CD4-positive, alpha-beta T cell treated with Interleukin-21 for 1 hour (primary cell): ENCODE measurements at regions not wholly inside any gene's neighbourhood (a gene's known extent, or its start where the extent isn't known, plus 50 kb on each side); places are given as distances from the start of the nearest gene placed in this dataset.
"Not testable (repeated sequence)": the region's sequence is repeated elsewhere in the genome, so short reads cannot be mapped to it uniquely, and the experiment has no call there.

Experiments
- DNase-seq: peaks from one replicate; pipeline ENCODE4 v3.0.0-alpha.2; 2020

DNA sequence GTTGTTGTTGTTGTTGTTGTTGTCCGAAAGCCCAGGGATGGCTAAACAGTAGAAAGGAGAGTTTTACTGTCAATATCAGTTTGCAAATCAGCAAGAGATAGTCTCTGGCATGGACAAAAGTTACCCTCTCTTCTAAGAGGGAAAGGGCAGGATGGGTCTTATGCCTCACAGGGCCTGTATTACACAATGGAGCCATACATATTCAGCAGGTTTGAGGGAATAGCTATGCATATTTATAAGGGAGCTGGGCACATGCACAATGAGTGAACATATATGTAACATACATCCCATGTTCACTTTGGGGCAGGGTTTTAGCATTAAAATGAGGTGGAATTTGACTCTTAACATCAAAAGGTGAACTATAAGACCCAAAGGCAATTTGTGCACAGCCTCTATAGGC, 84.4 kb upstream of the PGBD5 start:
- no peak for DNase-seq

DNA sequence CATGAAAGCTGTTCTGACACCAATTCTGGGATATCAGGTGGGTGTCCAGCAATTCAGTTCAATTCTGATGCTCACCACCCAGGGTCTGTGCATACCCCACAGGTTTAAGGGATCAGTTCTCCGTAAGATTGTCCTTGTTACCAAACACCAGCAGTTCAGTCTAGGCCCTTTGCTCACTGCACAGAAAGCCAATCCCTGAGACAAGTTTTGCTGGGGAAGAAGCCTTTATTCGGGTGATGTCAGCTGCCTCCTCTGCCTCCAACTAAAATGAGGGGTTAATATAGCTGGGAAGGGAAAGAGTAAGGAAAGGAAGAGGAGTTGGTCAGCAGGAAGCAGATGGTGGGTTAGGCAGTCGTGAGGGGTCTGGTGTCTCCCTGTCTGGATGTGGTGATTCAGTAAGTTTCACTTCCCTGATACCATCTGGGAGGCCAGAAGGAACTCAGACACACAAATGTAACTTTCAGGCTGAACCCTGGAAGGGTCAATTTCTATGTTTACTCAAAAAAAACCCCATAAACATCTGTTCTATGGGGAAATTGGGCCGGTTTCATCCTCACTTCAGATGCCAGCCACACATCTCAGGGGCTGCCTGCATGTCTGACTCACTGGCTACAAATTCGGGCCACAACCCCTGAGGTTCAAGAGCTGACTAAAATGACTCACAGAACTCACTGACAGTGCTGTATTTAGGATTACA, 83.3 kb upstream of the PGBD5 start:
- DNase-seq: no peak

DNA sequence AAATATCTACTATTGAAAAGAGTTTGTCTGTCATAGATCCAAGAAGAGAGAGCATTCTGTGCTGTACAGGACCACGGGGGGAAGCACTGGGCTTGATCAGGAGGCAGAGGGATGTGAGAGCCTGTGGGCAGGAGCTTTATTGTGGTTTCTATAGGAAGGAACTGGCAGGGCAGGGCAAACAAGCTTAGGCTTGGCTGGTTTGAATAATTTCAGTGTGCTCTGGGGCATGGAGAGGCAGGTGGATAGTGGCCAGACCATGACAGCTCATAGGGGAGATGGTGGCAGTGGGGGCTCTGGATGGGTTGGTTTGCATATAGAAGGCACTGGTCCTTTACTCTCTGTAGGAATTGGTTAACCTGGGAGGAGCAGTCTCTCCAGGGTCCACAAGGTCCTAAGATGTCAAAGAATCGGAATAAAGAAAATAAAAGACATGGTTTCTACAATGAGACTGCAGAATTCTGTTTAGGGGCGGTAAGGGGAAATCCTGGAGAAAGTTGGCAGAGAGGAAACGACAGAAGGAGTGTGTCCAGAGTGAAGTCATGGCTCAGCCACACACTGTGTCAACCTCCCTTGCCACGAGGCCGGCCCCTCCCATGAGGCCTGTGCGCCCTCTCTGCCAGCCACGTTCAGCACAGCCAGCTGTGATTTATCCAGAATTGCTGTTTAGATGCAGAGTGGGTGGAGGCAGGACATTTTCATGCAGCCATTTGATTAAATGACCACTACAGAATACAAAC, 81.7 kb upstream of the PGBD5 start:
- no peak for DNase-seq

DNA sequence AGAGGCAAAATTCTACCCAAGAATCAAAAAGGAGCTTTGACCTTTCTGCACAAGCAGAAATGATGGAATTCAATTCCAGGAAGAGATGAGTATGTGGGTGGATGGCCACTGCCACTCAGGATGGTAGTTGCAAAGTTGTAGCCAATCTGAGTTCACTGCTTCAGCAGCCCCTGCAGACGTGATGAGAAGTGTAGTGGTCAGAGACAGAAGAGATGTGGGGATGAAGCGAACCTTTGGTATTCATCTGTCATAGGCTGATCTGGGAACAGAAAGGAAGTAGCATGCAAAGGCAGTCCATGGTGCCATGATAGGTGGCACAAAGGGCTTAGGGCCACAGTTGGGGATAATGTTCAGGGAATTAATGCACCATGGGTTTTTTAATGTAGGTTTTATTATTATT, 81.1 kb upstream of the PGBD5 start:
- no peak for DNase-seq

DNA sequence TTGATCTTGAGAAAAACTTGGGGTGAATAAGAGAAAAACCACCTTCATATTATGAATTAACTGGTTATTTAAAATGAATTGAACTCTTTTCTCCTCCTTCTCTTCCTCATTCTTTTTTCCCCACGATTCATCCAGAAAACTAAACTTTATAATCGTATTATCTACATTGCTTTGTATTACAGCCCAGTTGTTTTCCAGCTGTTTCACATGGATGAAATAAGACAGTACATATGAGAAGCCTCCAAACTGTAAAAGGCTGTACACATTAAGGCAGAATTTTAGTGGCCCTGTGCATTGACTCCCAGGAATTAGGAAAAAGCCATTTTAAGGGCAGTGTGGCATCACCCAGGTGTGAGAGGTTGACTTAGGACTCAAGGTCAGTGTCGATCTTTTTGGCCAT, 80.3 kb upstream of the PGBD5 start:
- no peak for DNase-seq

DNA sequence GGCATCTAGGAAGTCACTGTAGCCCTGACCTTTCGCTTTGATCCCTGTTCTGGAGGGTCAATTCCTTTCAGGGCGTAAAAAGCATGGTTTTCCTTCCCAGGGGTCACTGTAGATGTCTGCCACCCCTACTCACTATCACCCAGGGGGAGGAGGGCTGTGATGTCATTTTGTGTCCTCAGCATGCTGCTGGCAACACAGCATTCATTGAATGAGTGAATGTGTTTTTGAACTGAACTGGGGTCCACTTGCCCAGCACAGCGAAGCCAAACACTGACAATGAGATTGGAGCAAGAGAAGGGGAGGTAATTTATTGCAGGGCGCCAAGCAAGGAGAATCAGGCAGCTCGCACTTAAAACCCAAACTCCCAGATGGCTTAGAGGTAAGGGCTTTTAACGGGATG, 78.2 kb upstream of the PGBD5 start:
- DNase-seq: no peak

DNA sequence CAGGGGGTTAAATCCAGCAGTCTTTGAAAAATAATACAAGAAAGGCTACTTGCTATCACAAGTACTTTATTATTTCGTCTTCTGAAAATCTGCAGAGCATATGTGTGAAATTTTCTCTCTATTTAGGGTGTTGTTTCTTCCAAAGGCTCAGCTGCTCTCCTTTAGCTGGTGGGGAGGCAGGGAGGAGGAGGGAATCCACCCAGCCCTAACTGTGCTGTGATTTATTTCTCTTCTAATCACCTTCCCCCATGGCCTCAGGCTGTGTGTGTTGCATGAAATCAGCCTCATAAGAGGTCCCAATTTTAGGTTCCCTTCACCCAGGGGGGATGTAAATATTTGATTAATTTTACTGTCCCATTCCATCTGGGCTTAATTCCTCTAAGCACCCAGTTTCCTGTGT, 77.6 kb upstream of the PGBD5 start:
- no peak for DNase-seq

DNA sequence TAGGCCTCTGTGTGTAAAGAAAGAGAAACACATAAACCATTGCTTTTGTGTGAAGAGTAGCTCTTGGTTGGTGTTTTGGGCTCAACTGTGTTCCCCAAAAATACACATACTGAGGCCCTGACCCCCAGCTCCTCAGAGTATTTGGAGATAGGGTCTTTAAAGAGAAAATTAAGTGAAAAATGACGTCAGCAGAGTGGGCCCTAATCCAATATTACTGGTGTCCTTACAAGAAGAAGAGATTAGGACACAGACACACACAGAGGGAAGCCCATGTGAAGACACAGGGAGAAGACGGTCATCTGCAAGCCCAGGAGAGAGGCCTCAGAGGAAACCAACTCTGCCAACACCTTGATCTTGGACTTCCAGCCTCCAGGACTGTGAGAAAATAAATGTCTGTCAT, 76.9 kb upstream of the PGBD5 start:
- DNase-seq: no peak

DNA sequence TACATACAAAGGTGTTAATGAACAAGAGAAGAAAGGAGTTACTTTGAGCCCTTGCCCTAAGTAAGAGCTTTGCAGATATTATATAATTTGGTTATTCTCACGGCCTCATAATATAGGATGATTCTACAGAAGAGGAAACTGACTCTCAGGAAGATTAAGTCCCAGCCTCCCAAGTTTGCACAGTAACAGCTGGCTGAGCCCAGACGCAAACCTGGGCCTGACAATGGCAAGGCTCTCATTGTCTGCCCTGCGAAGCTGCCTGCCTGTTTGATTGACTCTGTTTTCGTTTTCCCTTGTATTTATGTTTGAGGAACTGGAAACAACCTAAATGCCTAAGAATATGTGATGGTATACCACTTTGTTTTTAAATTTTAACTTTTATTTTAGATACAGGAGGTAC, 76.2 kb upstream of the PGBD5 start:
- no peak for DNase-seq

DNA sequence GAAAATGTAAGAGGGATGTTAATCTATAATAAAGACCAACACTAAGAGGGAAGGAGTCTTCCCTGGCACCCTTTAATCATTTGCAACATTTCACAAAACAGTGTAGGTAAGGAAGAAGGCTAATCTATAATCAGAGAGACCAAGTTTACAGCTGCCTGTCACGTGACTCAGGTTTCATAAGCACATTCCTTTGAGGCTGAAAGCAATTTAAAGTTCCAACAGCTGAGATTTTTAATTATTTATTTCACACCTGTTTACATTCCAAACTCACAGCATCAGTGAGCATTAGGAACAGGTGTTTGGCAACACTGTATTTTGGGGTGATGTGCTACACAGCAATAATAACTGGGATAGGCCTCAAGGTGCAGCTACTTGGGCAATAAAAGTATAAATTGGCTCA, 75.7 kb upstream of the PGBD5 start:
- no peak for DNase-seq

DNA sequence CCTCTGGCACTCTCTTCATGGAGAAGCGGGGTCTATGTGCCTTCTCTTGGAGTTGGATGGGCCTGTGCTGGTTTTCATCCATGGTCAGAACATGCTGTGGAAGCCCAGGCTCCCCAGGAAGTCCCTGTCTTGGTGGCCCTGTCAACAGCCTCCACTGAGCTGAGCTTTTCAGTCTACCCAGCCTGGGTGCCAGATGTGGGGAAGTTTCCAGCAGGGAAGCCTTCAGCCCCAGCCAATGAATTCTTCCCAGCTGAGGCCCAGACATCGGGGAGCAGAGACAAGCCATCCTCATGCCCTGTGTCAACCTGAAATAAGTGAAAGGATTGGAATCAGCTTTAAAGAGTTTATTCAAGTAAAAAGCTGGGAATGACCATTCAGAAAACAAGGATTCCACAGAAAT, 75.1 kb upstream of the PGBD5 start:
- DNase-seq: no peak

DNA sequence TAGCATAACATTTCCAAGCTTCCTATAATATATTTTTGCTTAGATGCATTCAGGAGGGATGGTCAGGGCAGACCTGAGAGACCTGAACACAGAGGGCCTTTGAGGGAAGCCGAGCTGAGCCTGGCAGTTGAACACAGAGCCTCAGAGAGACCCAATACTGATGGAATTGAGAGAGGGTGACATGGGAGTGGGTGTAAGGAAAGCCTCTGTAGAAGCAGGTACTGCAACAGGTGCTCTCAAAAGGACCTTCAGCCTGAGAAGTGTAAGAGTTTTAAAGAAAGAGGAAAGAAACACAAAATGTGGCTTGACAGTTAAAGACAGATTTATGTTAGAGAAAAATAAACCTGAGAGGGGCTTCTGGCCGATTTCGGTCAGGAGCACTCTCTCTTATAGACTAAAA, 73.9 kb upstream of the PGBD5 start:
- DNase-seq: no peak

DNA sequence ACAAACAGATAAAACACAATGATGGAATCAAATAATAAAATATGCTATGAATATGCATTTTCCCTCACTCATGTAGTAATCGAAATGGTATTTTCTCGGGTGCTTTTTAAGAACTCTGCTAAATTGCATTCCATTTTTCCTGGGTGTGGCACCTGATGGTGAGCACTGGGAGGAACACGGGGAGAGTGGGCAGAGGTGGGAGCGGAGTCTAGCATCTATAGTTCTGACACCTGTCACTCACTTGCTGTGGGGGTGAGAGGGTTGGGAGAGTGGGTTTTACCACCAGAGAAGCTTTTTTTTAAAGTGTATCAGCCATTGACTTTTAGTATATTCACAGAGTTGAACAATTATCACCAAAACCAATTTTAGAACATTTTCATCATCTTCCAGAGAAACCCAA, 73.4 kb upstream of the PGBD5 start:
- DNase-seq: no peak

DNA sequence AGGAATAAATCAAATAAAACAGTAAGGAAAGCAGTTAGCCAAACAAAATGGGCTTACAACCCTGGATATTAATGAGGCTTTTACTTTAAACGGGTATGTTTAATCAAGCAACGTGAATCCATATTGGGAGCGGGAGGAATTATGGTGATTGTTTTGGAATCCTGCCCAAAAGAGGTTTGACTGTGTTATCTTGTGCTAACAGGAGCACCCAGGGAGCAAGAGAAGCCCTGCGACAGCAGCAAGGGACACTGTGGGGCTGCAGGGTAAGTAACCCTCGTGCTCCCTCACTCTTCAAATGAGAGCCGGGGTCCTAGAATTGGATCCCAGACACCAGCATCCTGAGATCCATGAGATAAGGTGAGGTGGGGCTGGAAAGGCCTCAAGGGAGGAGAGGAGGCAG, 72.6 kb upstream of the PGBD5 start:
- DNase-seq: no peak

DNA sequence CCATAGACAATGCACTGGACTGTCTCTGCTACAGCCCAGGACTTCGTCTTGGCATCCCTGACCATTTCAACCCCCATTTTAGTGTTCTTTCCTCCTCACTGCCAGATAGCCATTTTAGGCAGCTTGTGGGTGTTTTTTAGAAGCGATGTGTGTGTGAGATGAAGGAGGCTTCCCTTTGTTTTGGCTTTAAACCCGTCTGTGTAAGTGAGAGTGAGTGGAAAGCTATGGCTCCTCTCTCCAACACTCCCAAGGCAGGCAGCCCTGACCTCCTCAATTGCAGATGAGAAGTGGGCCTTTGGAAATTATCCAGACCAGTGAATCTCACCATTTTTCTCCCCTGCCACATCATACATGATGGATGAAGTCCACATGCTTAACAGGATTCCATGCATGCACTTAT, 70.3 kb upstream of the PGBD5 start:
- no peak for DNase-seq

DNA sequence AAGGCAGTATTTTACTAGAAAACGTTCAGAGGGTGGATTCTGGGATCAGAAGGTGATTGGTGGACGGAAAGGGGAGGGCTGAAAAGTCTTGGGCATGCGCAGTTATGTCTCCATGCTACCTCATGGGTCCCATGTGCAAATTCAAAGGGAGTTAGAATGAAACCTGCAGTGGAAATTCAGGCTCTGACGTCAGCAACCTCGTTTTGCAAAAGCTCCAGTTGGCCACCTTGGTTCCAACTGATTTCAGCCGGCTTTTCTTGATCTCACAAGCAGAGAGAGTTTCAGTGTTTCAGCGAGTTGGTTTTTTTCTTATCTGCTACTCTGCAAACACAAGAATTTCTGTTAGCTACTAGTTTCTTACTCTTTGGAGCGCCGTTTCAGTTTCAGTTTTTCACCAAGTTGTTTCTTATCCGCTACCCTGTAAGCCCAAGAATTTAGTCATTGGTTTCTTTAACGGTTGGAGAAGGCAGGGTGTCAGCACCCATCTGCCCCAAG, 69.8 kb upstream of the PGBD5 start:
- peak; percentile 10 for DNase-seq

DNA sequence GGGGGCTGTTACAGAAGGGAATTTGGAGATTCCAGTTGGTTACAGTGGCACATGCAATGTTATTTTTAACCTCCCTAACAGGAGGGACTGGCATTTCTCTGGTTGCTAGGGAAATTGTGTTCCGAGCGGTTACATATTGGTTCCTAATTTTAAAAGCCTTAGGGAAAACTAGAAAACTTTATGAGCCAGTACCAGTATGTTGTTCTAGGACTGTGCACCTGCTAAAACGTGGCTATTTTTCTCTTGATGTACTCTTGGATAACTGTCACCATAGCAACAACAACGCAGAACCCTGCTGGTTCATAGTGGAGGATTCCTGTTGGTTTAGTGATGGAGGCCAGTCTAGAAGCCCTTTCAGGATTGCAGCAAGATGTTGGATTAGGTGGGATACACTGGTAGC, 68.9 kb upstream of the PGBD5 start:
- no peak for DNase-seq

DNA sequence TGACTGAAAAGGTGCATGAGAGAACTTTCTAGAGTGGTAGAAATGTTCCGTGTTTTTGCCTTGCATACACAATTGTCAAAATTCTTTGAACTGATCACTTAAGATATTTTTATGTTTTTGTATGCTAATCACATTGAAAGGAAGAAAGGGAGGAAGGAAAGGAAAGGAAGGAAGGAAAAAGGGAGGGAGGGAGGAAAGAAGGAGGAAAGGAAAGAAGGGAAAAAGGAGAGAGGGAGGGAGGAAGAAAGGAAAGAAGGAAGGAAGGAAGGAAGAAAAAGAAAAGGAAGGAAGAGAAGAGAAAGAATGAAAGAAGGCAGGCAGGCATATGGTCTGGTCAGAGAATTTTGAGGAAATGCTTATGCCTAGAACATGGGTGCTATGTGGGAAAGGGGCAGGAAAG, 68.4 kb upstream of the PGBD5 start:
- DNase-seq: no peak

DNA sequence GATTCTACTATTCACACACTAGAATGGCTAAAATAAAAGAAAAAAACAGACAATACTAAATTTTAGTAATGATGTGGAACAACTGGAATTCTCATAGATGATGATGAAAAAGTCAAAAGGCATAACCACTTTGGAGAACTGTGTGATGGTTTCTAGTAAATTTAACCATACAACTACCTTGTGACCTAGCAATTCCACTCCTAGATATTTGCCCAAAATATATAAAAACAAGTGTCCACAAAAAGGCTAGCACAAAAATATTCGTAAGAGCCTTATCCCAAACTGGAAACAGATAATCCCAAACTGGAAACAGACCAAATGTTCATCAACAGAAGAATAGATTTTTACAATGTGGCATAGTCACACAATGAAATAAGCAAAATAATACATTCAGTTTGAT, 67.9 kb upstream of the PGBD5 start:
- no peak for DNase-seq

DNA sequence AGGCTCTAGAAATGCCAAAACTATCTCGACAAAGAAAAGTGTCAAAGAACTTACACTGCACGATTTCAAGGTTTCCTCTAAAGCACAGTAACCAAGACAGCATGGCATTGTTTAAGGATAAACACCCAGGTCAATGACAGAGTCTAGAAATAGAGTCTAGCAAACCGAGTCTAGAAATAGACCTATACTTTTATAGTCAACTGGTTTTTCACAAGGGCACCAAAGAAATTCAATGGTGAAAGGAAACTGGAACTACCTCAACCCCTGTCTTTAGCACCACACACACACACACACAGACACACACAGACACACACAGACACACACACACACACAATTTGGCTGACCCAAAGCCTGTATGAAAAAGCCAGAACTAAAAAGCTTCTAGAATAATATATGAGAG, 67.1 kb upstream of the PGBD5 start:
- DNase-seq: no peak

DNA sequence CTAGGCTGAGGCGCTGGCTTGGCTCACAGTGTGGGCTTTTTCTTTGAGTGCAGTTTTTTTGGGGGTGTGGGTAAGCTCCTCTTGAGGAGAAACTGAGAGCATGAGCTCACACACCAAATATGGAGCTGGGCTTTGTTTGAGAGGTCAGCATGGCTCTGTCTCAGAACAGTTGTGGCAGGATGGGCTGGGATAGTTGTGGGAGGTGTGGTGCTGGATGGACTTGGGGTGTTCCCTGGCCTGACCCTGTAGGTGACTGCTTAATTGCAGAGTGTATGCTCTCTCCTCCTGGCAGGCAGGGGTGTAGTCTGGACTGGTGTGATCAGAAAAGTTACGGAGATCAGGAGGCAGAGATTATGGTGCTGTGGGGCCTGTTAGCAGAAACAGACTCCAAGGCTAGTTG, 64.3 kb upstream of the PGBD5 start:
- DNase-seq: no peak

DNA sequence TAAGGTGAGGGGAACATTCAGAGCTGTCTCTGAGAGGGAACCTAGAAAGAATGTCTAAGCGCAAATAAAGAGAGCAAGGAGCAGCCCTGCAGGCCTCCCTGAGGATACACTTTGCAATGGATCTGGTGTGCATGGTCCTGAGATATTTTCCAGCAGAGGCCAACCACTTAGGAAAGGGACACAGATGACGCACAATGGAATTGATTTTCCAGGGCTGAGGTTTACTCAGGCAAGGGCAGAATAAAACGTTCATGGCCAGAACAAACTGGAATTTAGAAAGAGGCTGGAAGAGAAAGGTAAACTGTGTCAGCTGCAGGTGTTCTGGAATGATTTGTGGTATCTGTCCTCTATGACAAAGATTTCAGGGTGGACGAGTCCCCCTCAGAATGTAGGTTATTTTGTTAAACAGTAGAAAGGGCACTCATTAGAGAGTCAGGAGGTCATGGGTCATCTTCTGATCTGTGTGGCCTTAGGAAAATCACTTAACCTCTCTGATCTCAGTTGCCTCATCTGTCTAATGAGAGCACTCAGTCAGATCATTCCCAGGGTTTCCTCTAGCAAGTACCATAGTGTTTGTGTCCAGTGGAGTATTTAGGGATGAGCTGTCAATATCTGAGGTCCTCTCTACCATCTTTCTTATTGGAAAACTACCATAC, 61.8 kb upstream of the PGBD5 start:
- DNase-seq: no peak

DNA sequence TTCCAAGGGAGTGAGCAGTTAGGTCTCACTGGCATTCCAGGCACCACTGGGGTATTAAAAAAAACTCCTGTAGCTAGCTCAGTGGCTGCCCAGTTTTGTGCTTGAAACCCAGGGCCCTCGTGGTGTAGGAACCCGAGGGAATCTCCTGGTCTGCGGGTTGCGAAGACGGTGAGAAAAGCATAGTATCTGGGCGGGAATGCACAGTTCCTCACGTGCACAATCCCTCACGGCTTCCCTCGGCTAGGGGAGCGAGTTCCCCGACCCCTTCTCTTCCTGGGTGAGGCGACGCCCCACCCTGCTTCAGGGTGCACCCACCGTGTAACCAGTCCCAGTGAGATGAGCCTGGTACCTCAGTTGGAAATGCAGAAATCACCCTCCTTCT, 50.5 kb upstream of the PGBD5 start:
- no peak for DNase-seq

DNA sequence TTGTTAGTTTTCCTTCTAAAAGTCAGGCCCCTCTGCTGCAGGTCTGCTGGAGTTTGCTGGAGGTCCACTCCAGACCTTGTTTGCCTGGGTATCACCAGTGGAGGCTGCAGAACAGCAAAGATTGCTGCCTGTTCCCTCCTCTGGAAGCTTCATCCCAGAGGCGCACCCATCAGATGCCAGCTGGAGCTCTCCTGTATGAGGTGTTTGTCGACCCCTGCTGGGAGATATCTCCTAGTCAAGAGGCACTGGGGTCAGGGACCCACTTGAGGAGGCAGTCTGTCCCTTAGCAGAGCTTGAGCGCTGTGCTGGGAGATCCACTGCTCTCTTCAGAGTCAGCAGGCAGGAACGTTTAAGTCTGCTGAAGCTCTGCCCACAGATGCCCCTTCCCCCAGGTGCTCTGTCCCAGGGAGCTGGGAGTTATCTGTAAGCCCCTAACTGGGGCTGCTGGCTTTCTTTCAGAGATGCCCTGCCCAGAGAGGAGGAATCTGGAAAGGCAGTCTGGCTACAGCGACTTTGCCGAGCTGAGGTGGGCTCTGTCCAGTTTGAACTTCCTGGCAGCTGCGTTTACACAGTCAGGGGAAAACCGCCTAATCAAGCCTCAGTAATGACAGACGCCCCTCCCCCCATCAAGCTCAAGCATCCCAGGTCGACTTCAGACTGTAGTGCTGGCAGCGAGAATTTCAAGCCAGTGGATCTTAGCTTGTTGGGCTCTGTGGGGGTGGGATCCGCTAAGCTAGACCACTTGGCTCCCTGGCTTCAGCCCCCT, 49.9 kb upstream of the PGBD5 start:
- DNase-seq: not testable (repeated sequence)
